ENCODE measurements at regions not wholly inside any gene's neighbourhood (a gene's known extent, or its start where the extent isn't known, plus 50 kb on each side); places are given as distances from the start of the nearest gene placed in this dataset.

GRCh38 chr7:12785473-12785872 lies 98.0 kb downstream of the ARL4A start:
- DNase-seq: no peak

GRCh38 chr7:12786494-12786893 lies 99.1 kb downstream of the ARL4A start:
- DNase-seq: no peak

DNA sequence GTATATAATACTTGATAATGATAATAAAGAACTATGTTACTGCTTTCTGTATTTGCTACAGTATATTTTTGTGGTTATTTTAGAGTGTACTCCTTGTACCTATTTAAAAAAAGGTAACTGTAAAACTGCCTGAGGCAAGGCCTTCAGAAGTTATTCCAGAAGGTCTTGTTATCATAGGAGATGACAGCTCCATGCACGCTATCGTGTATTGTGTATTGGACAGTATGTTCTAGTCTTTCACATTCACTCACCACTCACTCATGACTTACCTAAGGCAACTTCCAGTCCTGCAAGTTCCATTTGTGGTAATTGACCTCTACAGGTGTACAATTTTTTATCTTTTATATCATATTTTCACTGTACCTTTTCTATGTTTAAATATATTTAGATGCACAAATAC lies 100.7 kb downstream of the ARL4A start:
- no peak for DNase-seq

DNA sequence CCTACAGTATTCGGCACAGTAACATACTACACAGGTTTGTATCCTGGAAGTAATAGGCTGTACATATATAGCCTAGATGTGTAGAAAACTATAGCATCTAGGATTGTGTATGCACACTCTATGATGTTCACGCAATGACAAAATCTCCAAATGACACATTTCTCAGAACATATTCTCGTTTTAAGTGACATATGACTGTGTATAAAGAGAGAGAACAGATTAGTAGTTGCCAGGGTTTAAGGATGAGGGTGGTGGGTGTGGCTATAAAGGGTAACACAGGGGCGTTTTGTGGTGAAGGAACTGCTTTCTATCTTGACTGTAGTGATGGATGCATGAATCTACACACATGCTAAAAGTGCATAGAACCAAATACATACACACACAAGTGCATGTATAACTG lies 101.2 kb downstream of the ARL4A start:
- no peak for DNase-seq

DNA sequence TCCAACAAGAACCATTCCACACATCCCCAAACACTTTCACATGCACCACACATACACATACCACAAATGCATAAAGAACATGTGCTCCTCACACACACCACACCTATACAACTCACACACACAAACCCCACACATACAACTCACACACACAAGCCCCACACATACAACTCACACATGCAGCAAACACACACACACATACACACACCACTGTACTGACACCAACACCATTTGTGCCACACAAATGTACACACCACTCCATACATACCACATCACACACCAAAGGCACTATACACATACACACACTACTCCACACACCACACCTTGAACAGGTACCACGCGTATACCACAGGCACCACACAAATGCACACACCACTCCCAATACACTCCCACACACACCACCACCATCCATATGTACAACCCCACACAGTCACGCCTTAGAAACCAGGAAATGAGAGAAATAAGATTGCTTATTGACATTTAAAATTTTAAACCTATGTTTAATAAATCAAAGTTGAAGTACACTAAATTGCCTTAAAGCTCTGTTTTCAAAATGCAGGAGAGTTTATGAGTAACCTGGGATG lies 107.4 kb downstream of the ARL4A start:
- DNase-seq: no peak

DNA sequence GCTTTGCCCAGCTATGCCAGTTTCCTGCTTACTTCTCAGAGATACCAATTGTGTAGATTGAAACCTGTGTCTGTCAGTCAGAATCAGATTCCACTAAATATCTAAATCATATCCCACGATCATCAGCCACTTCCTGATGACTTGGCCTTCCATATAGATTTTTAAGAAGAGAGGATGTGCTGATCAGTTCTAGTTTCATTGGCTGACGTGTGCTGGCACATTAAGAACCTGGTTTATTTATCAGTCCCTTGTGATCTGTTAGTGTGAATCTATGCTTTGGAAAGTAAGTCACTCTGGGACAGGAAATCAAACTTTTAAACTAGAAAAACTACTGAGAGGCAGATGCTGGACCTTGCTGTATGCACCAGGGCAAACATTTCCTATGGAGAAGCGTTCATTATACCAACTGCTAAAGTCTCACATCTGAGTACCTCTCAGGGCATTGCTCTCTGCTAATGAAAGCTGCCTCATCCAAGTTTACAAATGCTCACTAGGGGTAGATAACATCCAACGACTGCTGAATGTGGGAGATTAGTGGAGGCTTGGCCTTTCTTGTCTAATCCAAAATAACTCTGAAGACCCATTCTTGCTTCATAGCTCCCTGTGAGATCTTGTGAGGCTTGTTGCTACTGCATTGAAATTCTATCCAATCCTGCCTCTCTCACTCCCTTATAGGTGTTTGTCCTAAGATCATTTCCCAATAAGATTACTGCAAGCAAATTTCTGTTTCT lies 109.1 kb downstream of the ARL4A start:
- DNase-seq: no peak

DNA sequence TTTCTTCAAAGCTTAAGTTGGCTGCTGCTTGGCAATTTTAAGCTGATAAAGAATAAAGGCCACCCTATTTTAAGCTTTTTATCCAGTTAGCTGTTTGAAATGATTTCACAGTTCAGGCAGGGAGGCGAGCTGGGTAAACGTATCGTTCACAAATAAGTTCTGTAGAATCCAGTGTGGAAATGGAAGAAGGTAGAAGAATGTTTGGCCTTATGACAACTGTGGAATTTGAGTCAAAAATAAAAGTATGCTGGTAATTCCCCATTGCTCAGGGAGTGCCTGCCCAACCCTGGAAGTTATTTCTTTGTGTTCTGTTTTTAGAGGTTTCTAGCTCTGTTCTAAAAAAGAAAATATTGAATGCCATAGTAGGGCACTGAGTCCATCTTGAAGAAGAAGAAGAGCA lies 113.1 kb downstream of the ARL4A start:
- DNase-seq: no peak

DNA sequence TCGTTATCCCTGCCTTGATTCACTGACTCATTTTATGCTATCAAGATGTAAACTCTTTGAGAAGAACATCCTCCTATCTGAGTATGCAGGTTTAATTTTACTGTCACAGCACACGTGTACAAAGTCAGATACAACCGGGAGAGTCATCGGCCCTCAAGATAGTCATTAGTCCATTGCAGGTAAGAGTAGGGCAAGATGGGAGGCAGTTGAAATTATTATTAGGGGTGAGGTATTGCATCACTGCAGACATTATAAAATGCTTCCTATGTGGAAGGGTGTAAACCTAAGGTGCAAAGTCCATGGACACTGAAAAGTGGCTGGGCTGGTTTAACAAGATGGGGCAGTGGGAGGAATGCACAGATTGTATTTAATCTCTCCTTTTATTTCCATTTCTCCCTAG lies 113.7 kb downstream of the ARL4A start:
- DNase-seq: no peak

GRCh38 chr7:12802070-12802469 lies 114.6 kb downstream of the ARL4A start:
- DNase-seq: no peak

- DNase-seq: no peak
Observed at GRCh38 chr7:12803542-12803941, 116.1 kb downstream of the ARL4A start.

DNA sequence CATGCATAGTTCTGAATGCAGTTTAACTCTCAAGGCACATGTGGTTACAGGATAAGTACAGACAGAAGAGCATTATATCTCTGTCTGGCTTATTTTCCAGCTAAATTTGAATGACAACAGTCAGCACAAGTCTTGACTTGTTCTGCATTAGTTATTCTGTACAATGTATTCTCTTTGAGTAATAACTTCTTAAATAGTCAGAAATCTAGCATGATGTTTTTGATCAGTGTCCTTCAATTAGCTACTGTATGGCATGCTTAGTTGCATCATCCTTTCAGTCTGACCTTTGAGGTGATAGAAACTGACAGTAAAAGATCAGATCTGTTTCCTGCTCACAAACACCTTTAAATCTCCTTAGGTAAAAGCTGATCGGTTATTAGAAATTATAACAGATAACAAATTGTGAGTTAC lies 118.1 kb downstream of the ARL4A start:
- no peak for DNase-seq

GRCh38 chr7:12805957-12806356 lies 118.5 kb downstream of the ARL4A start:
- no peak for DNase-seq

GRCh38 chr7:12809476-12809875 lies 122.0 kb downstream of the ARL4A start:
- no peak for DNase-seq

DNA sequence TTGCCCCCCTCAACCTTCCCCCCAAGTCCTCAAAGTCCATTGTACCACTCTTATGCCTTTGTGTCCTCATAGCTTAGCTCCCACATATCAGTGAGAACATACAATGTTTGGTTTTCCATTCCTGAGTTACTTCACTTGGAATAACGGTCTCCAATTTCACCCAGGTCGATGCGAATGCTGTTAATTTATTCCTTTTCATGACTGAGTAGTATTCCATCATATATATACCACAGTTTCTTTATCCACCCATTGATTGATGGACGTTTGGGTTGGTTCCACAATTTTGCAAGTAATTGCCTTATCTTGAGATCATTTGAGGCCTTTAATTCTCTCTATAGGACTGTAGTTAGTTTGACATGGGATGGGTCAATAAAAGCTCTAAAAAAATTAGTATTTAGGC lies 124.7 kb downstream of the ARL4A start:
- no peak for DNase-seq

GRCh38 chr7:12814107-12814506 lies 126.7 kb downstream of the ARL4A start:
- no peak for DNase-seq

DNA sequence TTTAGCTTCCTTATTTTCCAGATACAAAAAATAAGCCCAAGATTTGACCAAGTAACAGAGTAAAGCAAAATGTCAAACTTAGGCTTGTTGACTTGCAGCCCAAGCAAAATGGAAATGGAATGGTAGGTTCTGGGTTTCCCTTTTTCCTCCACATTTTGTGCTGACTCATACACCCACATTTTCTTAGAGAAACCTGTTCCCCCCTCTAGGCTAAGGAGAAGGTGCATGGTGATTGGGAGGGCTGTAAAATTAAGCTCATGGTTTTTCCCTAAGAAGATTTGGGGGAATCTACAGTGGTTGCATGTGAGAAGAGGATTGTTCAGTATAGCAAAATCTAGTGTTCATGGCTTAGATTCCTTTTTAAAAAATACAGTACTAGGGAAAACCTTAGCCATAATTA lies 127.4 kb downstream of the ARL4A start:
- DNase-seq: no peak

GRCh38 chr7:12815426-12815825 lies 128.0 kb downstream of the ARL4A start:
- DNase-seq: no peak

DNA sequence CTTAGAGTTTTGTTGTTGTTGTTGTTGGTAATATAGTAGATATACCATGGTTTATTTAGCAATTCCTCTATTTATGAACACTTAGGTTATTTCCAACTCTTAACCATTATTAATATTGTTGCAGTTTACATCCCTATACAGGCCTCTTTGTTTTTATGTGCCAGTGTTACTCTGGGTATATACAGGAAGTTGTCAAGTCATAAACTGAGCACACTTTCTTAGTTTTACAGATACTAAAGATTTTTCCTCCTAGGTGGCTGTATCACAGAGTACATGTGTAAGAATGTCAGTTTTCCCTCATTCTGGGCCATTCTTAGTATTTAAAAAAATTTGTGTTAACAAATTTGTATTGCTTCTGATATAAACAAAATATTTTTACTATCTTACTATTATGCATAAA lies 128.4 kb downstream of the ARL4A start:
- DNase-seq: no peak

DNA sequence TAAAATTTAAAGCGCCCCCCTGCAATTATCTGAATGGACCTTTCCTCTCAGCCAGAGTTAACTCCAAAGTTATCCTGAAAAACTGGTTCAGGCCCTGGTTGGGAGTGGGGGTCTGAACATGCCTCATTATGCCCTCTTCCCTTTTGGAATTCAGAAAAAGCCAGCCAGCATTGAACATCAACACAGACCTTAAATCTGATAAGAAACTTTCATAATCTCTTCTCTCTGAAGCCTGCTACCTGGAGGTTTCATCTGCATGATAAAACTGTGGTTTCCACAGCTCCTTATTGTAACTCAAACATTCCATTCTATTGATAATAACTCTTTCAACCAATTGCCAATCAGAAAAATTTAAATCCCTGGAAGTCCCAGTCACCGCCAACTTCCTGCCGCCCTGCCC lies 133.3 kb downstream of the ARL4A start:
- no peak for DNase-seq

GRCh38 chr7:12821746-12822145 lies 134.3 kb downstream of the ARL4A start:
- DNase-seq: no peak

DNA sequence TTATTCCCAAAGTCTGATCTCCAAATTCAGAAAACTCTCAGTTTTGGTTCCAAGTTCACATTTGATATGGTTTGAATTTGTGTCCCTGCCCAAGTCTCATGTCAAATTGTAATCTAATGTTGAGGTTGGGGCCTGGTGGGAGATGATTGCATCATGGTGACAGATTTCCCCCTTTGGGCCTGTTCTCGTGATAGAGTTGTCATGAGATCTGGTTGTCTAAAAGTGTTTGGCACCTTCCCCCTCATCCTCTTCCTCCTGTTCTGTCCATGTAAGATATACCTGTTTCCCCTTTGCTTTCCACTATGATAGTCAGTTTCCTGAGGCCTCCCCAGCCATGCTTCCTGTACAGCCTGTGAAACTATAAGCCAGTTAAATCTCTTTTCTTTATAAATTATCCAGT lies 138.6 kb downstream of the ARL4A start:
- no peak for DNase-seq

DNA sequence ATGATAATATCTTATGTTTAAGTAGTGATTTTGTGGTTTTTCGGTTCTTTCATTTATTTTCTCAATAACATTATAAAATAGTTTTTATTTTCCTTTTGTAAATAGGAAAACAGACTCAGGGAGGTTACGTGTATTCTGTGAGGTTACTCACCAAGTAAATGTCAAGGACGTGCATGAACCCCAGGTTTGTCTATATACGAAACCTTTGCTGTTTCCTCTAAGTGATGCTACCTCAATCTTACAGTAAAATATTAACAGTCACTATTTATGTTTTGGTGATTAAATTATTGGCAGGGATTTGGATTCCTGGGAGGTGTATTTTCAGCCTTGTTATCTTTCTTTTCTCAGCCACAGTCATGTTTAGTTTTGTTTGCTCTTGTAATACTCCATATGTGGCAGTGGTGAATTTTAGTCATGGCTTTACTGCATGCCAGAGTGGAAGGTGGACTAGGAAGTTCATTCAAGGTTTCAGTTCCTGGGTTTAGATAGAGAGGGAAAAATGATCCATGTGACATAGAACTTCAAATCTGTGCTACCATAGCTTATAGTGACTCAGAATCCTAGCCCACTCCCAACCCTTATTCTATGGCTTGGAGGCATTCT lies 139.9 kb downstream of the ARL4A start:
- no peak for DNase-seq

DNA sequence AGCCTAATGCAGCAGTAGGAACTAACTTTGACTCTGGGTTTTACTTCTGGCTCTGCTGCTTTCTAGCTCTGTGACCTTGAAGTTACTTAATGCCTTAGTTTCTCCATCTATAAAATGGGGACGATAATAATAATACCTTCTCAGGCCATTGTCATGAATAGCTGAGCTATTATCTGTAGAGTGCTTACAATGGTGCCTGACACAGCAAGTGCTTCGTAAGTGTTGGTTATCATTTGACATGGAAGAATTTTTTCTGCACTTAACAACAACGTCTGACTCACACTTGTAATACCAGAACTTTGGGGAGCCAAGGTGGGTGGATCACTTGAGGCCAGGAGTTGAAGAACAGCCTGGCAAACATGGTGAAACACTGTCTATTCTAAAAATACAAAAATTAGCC lies 140.5 kb downstream of the ARL4A start:
- no peak for DNase-seq

DNA sequence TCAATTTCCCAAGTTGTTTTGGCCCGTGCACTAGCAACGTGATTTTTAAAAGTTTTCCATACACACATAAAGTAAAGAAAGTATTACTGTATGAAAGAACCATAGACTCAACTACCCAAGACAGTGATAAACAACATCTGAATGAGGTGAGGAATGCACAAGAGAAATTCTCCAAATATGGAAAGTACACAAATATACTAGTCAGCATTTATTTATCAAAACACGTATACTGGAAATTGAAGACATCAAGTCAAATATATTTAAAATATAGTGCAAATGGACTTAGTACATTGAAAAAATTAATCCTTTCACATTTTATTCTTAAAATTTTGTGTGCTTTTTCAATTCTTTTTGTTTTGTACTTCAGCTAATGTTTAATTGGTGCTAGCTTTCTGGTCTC lies 143.6 kb downstream of the ARL4A start:
- no peak for DNase-seq

DNA sequence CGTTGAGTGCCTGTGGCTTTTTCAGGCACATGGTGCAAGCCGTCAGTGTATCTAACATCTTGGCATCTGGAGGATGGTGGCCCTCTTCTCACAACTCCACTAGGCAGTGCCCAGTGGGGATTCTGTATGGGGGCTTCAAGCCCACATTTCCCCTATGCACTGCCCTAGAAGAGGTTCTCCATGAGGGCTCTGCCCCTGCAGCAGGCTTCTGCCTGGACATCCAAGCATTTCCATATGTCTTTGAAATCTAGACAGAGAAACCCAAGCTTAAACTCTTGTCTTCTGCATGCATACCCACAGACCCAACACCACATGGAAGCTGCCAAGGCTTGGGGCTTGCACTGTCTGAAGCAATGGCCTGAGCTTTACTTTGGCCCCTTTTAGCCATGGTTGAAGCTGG lies 146.4 kb downstream of the ARL4A start:
- DNase-seq: no peak

Measured in NCI-H1105 (cell line).